Endothelial cell of umbilical vein (primary cell): ENCODE measurements at regions not wholly inside any gene's neighbourhood (a gene's known extent, or its start where the extent isn't known, plus 50 kb on each side); places are given as distances from the start of the nearest gene placed in this dataset.

ENCODE experiments used
- BruUV-seq: library from RNA; stranded (reverse); fragments of 400-500 nt; replicated peaks from 2 replicates; lab custom pipeline; 2021; lab: Mats Ljungman, UMichigan
- CTCF ChIA-PET: fragments of 300-600, 350-600 bp; sonication (Branson Sonifier 250); formaldehyde crosslinking; loops from one replicate; lab custom pipeline; 2021; ENCODE audit warnings: antibody characterized with exemption, inconsistent platforms; lab: Charles Lee
- POLR2A ChIA-PET: fragments of 300-600, 350-600 bp; sonication (Branson Sonifier 250); formaldehyde crosslinking; loops from one replicate; lab custom pipeline; 2021; ENCODE audit warnings: antibody characterized with exemption, inconsistent platforms; lab: Charles Lee
- DNase-seq: peaks from one replicate; pipeline ENCODE4 v3.0.0-alpha.2; 2011; ENCODE audit warnings: low read depth, low spot score
- FAIRE-seq: peaks from 2 replicates; lab custom pipeline; 2011; peaks lifted over from hg19 to GRCh38; lab: Jason Lieb, UNC
- H2AFZ ChIP-seq: 2 replicates; pipeline ENCODE4 v1.6.0; 2012; ENCODE audit warnings: low read depth, low read length, control low read depth, inconsistent platforms
- H3K27ac ChIP-seq: 2 replicates; pipeline ENCODE4 v1.5.1; 2011; ENCODE audit warnings: low read depth, mild to moderate bottlenecking, control low read depth, low read length, moderate library complexity; ENCODE audit not compliant: insufficient read depth
- H3K27me3 ChIP-seq, 2 experiments: 2 replicates each; pipeline versions ENCODE4 v1.6.0 to v1.6.1; 2011; ENCODE audit warnings: low read length in 2 of 2, mixed read lengths in 1 of 2; ENCODE audit not compliant: control insufficient read depth in 2 of 2, insufficient read depth in 2 of 2
- H3K36me3 ChIP-seq, 2 experiments: 2 replicates in 1 of 2; 3 replicates in 1 of 2; pipeline ENCODE4 v1.5.1; 2011; ENCODE audit warnings: low read length in 2 of 2, mild to moderate bottlenecking in 1 of 2, moderate library complexity in 1 of 2; ENCODE audit not compliant: control insufficient read depth in 2 of 2, insufficient read depth in 2 of 2; ENCODE audit errors: extremely low read depth in 1 of 2
- H3K4me1 ChIP-seq: 3 replicates; pipeline ENCODE4 v1.5.1; 2011; ENCODE audit warnings: mild to moderate bottlenecking, low read length; ENCODE audit not compliant: control insufficient read depth, insufficient read depth; ENCODE audit errors: extremely low read depth
- H3K4me2 ChIP-seq: 2 replicates; pipeline ENCODE4 v1.6.1; 2011; ENCODE audit warnings: low read length, control low read depth, mixed read lengths; ENCODE audit not compliant: insufficient read depth
- H3K4me3 ChIP-seq, 3 experiments: fragments of 200-600 bp in 1 of 3; sonication (generic), shearing (Covaris generic) in 1 of 3; replicated peaks in 1 of 3; 2 replicates each; pipeline ENCODE4 v1.5.1; 2011 to 2016; ENCODE audit warnings: control low read depth in 3 of 3, low read length in 3 of 3, mild to moderate bottlenecking in 2 of 3, inconsistent platforms in 1 of 3, low read depth in 1 of 3, moderate library complexity in 1 of 3; ENCODE audit not compliant: insufficient read depth in 1 of 3
- H3K79me2 ChIP-seq: 2 replicates; pipeline ENCODE4 v1.6.0; 2012; ENCODE audit warnings: low read length, inconsistent platforms; ENCODE audit not compliant: control insufficient read depth, insufficient read depth
- H3K9ac ChIP-seq: replicated peaks from 2 replicates; pipeline ENCODE3; 2011; ENCODE audit warnings: low read length, control low read depth; ENCODE audit not compliant: insufficient read depth; ENCODE audit errors: extremely low read depth
- H3K9me1 ChIP-seq: replicated peaks from 3 replicates; pipeline ENCODE4 v1.6.0; 2011; ENCODE audit warnings: mild to moderate bottlenecking, low read length; ENCODE audit not compliant: control insufficient read depth, insufficient read depth; ENCODE audit errors: extremely low read depth
- H3K9me3 ChIP-seq: replicated peaks from 2 replicates; pipeline ENCODE4 v1.5.1; 2012; ENCODE audit warnings: low read length, inconsistent platforms; ENCODE audit not compliant: control insufficient read depth, insufficient read depth
- H4K20me1 ChIP-seq: replicated peaks from 2 replicates; pipeline ENCODE3; 2011; ENCODE audit warnings: mild to moderate bottlenecking, low read length; ENCODE audit not compliant: control insufficient read depth, insufficient read depth; ENCODE audit errors: extremely low read depth
- EZH2 ChIP-seq: IDR thresholded peaks from 2 replicates; pipeline ENCODE4 v1.6.1; 2012; ENCODE audit warnings: borderline replicate concordance, low read depth, mild to moderate bottlenecking, moderate library complexity, low read length, inconsistent platforms; ENCODE audit not compliant: severe bottlenecking
- FOS ChIP-seq: IDR thresholded peaks from 2 replicates; pipeline ENCODE4 v1.6.1; 2011; ENCODE audit warnings: mild to moderate bottlenecking, low read length, moderate library complexity, borderline replicate concordance; ENCODE audit not compliant: insufficient read depth
- GATA2 ChIP-seq: IDR thresholded peaks from 2 replicates; pipeline ENCODE4 v1.7.0; 2011; ENCODE audit warnings: low read depth, mild to moderate bottlenecking, moderate library complexity, mixed read lengths, low read length; ENCODE audit not compliant: insufficient read length, insufficient read depth
- JUN ChIP-seq: IDR thresholded peaks from 2 replicates; pipeline ENCODE4 v1.6.1; 2011; ENCODE audit warnings: borderline replicate concordance, low read depth; ENCODE audit not compliant: insufficient read length, insufficient read depth
- MAX ChIP-seq: IDR thresholded peaks from 2 replicates; pipeline ENCODE4 v1.6.1; 2011; ENCODE audit not compliant: insufficient read depth, insufficient read length
- MYC ChIP-seq: IDR thresholded peaks from one replicate; pipeline ENCODE4 v1.6.1; 2011; ENCODE audit warnings: mild to moderate bottlenecking, low read depth, low read length
- POLR2A ChIP-seq: IDR thresholded peaks from 2 replicates; pipeline ENCODE4 v1.6.1; 2012; ENCODE audit warnings: low read depth, mild to moderate bottlenecking, control low read depth, low read length
- POLR2AphosphoS5 ChIP-seq: IDR thresholded peaks from 2 replicates; pipeline ENCODE4 v1.6.1; 2012; ENCODE audit warnings: low read depth, mild to moderate bottlenecking, control low read depth, low read length, moderate library complexity; ENCODE audit not compliant: insufficient read depth
- dilution Hi-C: fragments of 300-500 bp; cut with MboI; formaldehyde crosslinking; loops from one replicate; pipeline ENCODE4 v1.15.0; 2019; ENCODE audit warnings: low sequenced_read_pairs; ENCODE audit not compliant: extremely low pct_ligation_motif_present
- intact Hi-C: fragments of 100-400 bp; cut with micrococcal nuclease; formaldehyde crosslinking; loops from one replicate; pipeline ENCODE4 v1.10.0; 2022
- TF ChIP-seq, protein P1 (sequence below), 2 donors: IDR thresholded peaks; 1 replicate in 1 of 2; 2 replicates in 1 of 2; pipeline ENCODE4 v1.5.1; 2011; ENCODE audit warnings: low read length in 2 of 2, mild to moderate bottlenecking in 2 of 2, moderate library complexity in 2 of 2, control low read depth in 1 of 2, inconsistent platforms in 1 of 2, low read depth in 1 of 2; ENCODE audit not compliant: insufficient read depth in 1 of 2; ENCODE audit errors: extremely low read depth in 1 of 2

DNA sequence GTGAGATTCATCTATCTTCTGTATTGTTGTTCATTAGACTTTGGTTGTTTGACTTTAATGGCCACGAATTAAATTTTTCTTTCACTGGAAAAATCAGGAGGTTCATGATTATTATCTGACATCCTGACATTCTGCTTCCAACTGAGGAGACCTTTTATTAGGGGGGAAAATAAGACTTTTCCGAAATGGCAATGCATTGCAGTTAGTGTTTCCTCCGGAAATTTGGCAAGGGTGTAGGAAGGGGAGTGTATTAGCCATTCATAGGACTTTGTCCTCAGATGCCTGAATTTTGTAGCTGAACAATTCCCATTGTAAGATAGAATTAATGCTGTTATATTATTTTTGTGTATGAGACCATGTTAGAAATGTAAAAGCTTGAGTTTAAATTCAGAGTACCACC is 450.6 kb upstream of the TGFBR2 start:
- Histone ChIP-seq H3K4me3 (no peak overlapping the region), H3K4me1 (peaks cover 32% of the 10 kb centered on the region), H4K20me1 (no peaks in the 10 kb centered on the region), H3K27ac (peak overlapping the region; percentile 65), H3K9me3 (no peaks in the 10 kb centered on the region), H3K36me3 (no peaks in the 10 kb centered on the region), H3K9ac (no peak overlapping the region), H3K9me1 (no peaks in the 10 kb centered on the region), H2AFZ (no peak overlapping the region), H3K27me3 (peaks cover 6 to 18% of the 10 kb centered on the region in 2 experiments), H3K79me2 (no peaks in the 10 kb centered on the region), H3K4me2 (peak overlapping the region; percentile 75)
- DNase-seq (peak; percentile 71), FAIRE-seq (peak; percentile 70)
- POLR2A ChIA-PET: no interaction called here
- CTCF ChIA-PET: interaction anchor here (0.8 to 1.5 kb wide), 4 partner anchors 14 to 357 kb away, joined by 3 to 6 read pairs (median 3); no protein-coding TSS in a partner anchor
- TF ChIP-seq MYC (no peak), JUN (no peak), GATA2 (peak; percentile 90), EZH2 (no peak), POLR2A (no peak), FOS (peak; percentile 19), MAX (no peak), POLR2AphosphoS5 (peak; percentile 55)
- TF ChIP-seq, protein P1, sequence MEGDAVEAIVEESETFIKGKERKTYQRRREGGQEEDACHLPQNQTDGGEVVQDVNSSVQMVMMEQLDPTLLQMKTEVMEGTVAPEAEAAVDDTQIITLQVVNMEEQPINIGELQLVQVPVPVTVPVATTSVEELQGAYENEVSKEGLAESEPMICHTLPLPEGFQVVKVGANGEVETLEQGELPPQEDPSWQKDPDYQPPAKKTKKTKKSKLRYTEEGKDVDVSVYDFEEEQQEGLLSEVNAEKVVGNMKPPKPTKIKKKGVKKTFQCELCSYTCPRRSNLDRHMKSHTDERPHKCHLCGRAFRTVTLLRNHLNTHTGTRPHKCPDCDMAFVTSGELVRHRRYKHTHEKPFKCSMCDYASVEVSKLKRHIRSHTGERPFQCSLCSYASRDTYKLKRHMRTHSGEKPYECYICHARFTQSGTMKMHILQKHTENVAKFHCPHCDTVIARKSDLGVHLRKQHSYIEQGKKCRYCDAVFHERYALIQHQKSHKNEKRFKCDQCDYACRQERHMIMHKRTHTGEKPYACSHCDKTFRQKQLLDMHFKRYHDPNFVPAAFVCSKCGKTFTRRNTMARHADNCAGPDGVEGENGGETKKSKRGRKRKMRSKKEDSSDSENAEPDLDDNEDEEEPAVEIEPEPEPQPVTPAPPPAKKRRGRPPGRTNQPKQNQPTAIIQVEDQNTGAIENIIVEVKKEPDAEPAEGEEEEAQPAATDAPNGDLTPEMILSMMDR (IDR thresholded peaks at IDR 0.05; ENCODE audit: extremely low read depth in 1 of 2, insufficient read depth in 1 of 2, low read depth in 1 of 2, low read length in 2 of 2): no peak
- intact Hi-C loops: loop anchor here (2.0 to 5.0 kb wide), 3 partner anchors 131 to 457 kb away; no protein-coding TSS in a partner anchor
- no TSS peak for BruUV-seq
- dilution Hi-C loops: no loop called here
